HFF-Myc (cell line): ENCODE measurements at regions not wholly inside any gene's neighbourhood (a gene's known extent, or its start where the extent isn't known, plus 50 kb on each side); places are given as distances from the start of the nearest gene placed in this dataset.
"Not testable (repeated sequence)": the region's sequence is repeated elsewhere in the genome, so short reads cannot be mapped to it uniquely, and the experiment has no call there.

ENCODE experiments used
- DNase-seq: peaks from one replicate; pipeline ENCODE4 v3.0.0-alpha.2; 2011; ENCODE audit warnings: low read depth; ENCODE audit errors: extremely low read depth
- H3K4me3 ChIP-seq: replicated peaks from 2 replicates; pipeline ENCODE4 v1.5.1; 2011; ENCODE audit warnings: low read depth, mild to moderate bottlenecking, control low read depth, low read length
- TF ChIP-seq, protein P1 (sequence below): IDR thresholded peaks from 2 replicates; pipeline ENCODE4 v1.5.1; 2012; ENCODE audit warnings: mild to moderate bottlenecking, low read depth, low read length, control low read depth; ENCODE audit errors: missing control alignments

- no peak for DNase-seq
- TF ChIP-seq, protein P1, sequence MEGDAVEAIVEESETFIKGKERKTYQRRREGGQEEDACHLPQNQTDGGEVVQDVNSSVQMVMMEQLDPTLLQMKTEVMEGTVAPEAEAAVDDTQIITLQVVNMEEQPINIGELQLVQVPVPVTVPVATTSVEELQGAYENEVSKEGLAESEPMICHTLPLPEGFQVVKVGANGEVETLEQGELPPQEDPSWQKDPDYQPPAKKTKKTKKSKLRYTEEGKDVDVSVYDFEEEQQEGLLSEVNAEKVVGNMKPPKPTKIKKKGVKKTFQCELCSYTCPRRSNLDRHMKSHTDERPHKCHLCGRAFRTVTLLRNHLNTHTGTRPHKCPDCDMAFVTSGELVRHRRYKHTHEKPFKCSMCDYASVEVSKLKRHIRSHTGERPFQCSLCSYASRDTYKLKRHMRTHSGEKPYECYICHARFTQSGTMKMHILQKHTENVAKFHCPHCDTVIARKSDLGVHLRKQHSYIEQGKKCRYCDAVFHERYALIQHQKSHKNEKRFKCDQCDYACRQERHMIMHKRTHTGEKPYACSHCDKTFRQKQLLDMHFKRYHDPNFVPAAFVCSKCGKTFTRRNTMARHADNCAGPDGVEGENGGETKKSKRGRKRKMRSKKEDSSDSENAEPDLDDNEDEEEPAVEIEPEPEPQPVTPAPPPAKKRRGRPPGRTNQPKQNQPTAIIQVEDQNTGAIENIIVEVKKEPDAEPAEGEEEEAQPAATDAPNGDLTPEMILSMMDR: no peak
- no peak overlapping the region for H3K4me3 ChIP-seq
Observed at GRCh38 chr9:134571946-134572917, 69.4 kb upstream of the COL5A1 start.

DNA sequence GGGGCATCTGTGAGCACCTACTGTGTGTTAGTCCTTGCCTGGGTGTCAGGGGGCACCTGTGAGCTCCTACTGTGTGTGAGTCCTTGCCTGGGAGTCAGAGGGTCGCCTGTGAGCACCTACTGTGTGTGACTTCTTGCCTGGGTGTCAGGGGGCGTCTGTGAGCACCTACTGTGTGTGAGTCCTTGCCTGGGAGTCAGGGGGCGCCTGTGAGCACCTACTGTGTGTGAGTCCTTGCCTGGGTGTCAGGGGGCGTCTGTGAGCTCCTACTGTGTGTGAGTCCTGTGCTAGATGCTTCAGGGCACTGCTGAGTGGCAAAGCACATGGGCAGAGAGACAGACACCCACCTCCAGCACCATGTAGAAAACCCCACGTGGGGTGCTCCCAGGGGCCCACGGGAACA is 66.9 kb upstream of the COL5A1 start:
- not testable (repeated sequence) for H3K4me3 ChIP-seq, DNase-seq

- TF ChIP-seq, protein P1: no peak
- no peak overlapping the region for H3K4me3 ChIP-seq
Observed at GRCh38 chr9:134575103-134575900, 66.3 kb upstream of the COL5A1 start.

DNA sequence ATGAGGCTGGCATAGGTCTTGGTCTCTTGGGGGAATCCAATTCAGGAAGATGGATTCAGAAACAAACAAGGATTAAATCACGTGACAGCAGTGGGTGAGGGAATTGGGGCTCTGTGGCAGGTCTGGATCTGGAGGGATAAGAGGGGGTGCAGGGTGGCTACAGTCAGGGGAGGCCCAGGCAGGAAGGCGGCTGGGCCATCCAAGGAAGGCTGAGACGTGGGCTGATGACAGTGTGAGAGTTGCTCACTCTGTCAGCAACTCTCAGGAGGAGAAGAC is 65.8 kb upstream of the COL5A1 start:
- DNase-seq: no peak
- H3K4me3 ChIP-seq: no peak overlapping the region
- TF ChIP-seq, protein P1: no peak

More at GRCh38 chr9:134575103-134575900, 66.3 kb upstream of the COL5A1 start:
- no peak for DNase-seq

DNA sequence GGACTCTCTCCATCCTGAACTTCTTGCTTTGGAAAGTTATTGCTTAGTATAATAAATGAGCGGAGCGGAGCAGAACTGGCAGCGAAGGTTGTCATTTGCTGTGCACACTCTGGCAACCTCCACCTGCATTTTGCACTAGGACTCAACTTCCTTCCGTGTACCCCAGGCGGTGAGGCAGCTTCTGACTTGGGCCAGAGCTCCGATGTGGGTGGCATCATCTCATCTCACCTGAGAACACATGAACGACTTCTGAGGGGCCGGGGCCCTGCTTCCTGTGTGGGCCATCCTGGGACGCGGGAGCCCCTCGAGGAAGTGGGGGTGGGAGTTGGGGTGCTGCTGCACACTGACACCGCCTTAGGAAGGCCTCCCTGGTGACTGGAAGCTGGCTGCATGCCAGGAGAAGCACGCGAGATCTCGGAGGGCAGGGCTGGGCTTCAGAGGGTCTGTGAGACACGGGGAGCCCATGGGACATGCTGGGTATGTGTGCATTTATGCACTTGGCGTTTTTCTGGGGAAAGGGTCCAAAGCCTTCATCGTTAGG is 56.5 kb upstream of the COL5A1 start:
- TF ChIP-seq, protein P1: no peak
- DNase-seq: no peak

GRCh38 chr9:134585746-134586706 is 55.6 kb upstream of the COL5A1 start:
- TF ChIP-seq, protein P1: no peak
- no peak overlapping the region for H3K4me3 ChIP-seq

More for the DNA sequence above, 56.5 kb upstream of the COL5A1 start:
- no peak overlapping the region for H3K4me3 ChIP-seq

More at GRCh38 chr9:134585746-134586706, 55.6 kb upstream of the COL5A1 start:
- no peak for DNase-seq
